ENCODE measurements at regions not wholly inside any gene's neighbourhood (a gene's known extent, or its start where the extent isn't known, plus 50 kb on each side); places are given as distances from the start of the nearest gene placed in this dataset.

GRCh38 chr4:156635051-156635450, 336.5 kb downstream of the PDGFC start:
- H3K9me3 ChIP-seq = no peaks in the 10 kb centered on the region
- TF ChIP-seq CTCF (IDR thresholded peaks at IDR 0.05) (no peak), POLR2A (IDR thresholded peaks at IDR 0.05) (no peak), POLR2AphosphoS5 (IDR thresholded peaks at IDR 0.05; ENCODE audit: insufficient read depth in 1 of 2, low read depth in 1 of 2) (no peak)
- intact Hi-C loops (cut with DNase I) = no loop called here
- H3K4me3 ChIP-seq = no peak overlapping the region
- DNase-seq (ENCODE audit: extremely low spot score in 2 of 2) = no peak
- no peak overlapping the region for H3K27ac ChIP-seq
- no peaks in the 10 kb centered on the region for H3K36me3 ChIP-seq
- H3K4me1 ChIP-seq = no peaks in the 10 kb centered on the region
- H3K27me3 ChIP-seq = no peaks in the 10 kb centered on the region

- no peak for TF ChIP-seq CTCF (IDR thresholded peaks at IDR 0.05)
- no peak for TF ChIP-seq POLR2AphosphoS5 (IDR thresholded peaks at IDR 0.05; ENCODE audit: insufficient read depth in 1 of 2, low read depth in 1 of 2)
- no peak for TF ChIP-seq POLR2A (IDR thresholded peaks at IDR 0.05)
- DNase-seq (ENCODE audit: extremely low spot score in 2 of 2) = no peak
- Histone ChIP-seq H3K9me3 (no peaks in the 10 kb centered on the region), H3K4me3 (no peak overlapping the region), H3K36me3 (no peaks in the 10 kb centered on the region), H3K27ac (no peak overlapping the region), H3K27me3 (no peaks in the 10 kb centered on the region), H3K4me1 (no peaks in the 10 kb centered on the region)
- intact Hi-C loops (cut with DNase I) = no loop called here
Observed at GRCh38 chr4:156634612-156635011, 337.0 kb downstream of the PDGFC start.

GRCh38 chr4:156633847-156634246, 337.8 kb downstream of the PDGFC start:
- H3K9me3 ChIP-seq = no peaks in the 10 kb centered on the region
- no peaks in the 10 kb centered on the region for H3K36me3 ChIP-seq
- no peak overlapping the region for H3K27ac ChIP-seq
- no peaks in the 10 kb centered on the region for H3K4me1 ChIP-seq
- DNase-seq (ENCODE audit: extremely low spot score in 2 of 2) = no peak
- no peak for TF ChIP-seq POLR2AphosphoS5 (IDR thresholded peaks at IDR 0.05; ENCODE audit: insufficient read depth in 1 of 2, low read depth in 1 of 2)
- no peak for TF ChIP-seq POLR2A (IDR thresholded peaks at IDR 0.05)
- TF ChIP-seq CTCF (IDR thresholded peaks at IDR 0.05) = no peak
- no peak overlapping the region for H3K4me3 ChIP-seq
- H3K27me3 ChIP-seq = no peaks in the 10 kb centered on the region
- intact Hi-C loops (cut with DNase I) = no loop called here

GRCh38 chr4:156628858-156629257, 342.7 kb downstream of the PDGFC start:
- no peak overlapping the region for H3K4me3 ChIP-seq
- H3K27me3 ChIP-seq = no peaks in the 10 kb centered on the region
- TF ChIP-seq CTCF (IDR thresholded peaks at IDR 0.05) (no peak), POLR2AphosphoS5 (IDR thresholded peaks at IDR 0.05; ENCODE audit: insufficient read depth in 1 of 2, low read depth in 1 of 2) (no peak), POLR2A (IDR thresholded peaks at IDR 0.05) (no peak)
- H3K9me3 ChIP-seq = no peaks in the 10 kb centered on the region
- no peak overlapping the region for H3K27ac ChIP-seq
- no peaks in the 10 kb centered on the region for H3K4me1 ChIP-seq
- no peak for DNase-seq (ENCODE audit: extremely low spot score in 2 of 2)
- intact Hi-C loops (cut with DNase I) = no loop called here
- H3K36me3 ChIP-seq = no peaks in the 10 kb centered on the region

GRCh38 chr4:156623376-156623775, 348.2 kb downstream of the PDGFC start:
- no peak for DNase-seq (ENCODE audit: extremely low spot score in 2 of 2)
- H3K4me1 ChIP-seq = no peaks in the 10 kb centered on the region
- TF ChIP-seq POLR2A (IDR thresholded peaks at IDR 0.05) (no peak), CTCF (IDR thresholded peaks at IDR 0.05) (no peak), POLR2AphosphoS5 (IDR thresholded peaks at IDR 0.05; ENCODE audit: insufficient read depth in 1 of 2, low read depth in 1 of 2) (no peak)
- H3K27ac ChIP-seq = no peak overlapping the region
- H3K27me3 ChIP-seq = no peaks in the 10 kb centered on the region
- H3K4me3 ChIP-seq = no peak overlapping the region
- no peaks in the 10 kb centered on the region for H3K36me3 ChIP-seq
- intact Hi-C loops (cut with DNase I) = no loop called here
- no peaks in the 10 kb centered on the region for H3K9me3 ChIP-seq
